ENCODE measurements at regions not wholly inside any gene's neighbourhood (a gene's known extent, or its start where the extent isn't known, plus 50 kb on each side); places are given as distances from the start of the nearest gene placed in this dataset.

DNA sequence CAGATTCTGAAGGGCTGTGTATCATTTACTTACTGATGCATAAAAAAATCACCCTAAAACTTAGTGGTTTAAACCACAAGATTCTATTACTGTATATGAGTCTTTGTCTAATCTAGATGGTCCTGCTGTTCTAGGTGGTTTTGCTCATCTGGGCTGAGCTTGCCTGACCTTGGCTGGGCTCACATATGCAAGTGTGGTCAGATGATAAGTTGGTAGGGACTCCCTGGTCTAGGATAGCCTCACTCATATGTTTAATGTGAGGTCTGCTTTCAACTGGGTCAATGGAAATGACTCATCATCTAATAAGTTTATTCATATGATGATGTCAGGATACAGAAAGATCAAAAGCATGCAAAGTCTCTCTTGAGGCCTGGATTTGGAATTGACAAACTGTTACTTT is 887.8 kb downstream of the TRHDE start:
- peak; percentile 37 for DNase-seq
- no peak overlapping the region for H3K4me3 ChIP-seq (ENCODE audit: low read length)

DNA sequence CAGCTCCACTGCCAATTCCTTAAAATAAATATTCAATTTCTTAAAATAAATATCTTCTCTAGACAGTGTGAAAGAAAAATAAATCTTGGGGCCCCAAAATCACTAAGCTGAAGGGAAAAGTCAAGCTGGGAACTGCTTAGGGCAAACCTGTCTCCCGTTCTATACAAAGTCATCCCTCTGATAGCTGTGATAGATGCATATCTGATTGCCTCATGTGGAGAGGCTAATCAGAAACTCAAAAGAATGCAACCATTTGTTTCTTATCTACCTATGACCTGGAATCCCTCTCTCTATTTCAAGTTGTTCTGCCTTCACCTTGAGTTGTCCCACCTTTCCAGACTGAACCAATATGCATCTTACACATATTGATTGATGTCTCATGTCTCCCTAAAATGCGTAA is 889.8 kb downstream of the TRHDE start:
- Histone ChIP-seq H3K36me3 (replicated peaks; ENCODE audit: insufficient read depth, low read length) (no peaks in the 10 kb centered on the region), H3K79me2 (ENCODE audit: low read length) (no peaks in the 10 kb centered on the region), H2AFZ (ENCODE audit: low read length) (no peak overlapping the region), H3K27ac (ENCODE audit: low read length) (no peak overlapping the region), H3K9ac (ENCODE audit: low read length) (no peak overlapping the region), H3K4me2 (ENCODE audit: low read depth, low read length) (no peak overlapping the region), H4K20me1 (ENCODE audit: insufficient read depth, low read length) (no peaks in the 10 kb centered on the region), H3K4me3 (ENCODE audit: low read length) (no peak overlapping the region), H3K9me2 (replicated peaks; ENCODE audit: insufficient read depth, low read length) (no peaks in the 10 kb centered on the region), H3K9me3 (replicated peaks; ENCODE audit: insufficient read depth, low read length) (no peaks in the 10 kb centered on the region), H3K4me1 (ENCODE audit: low read length) (no peaks in the 10 kb centered on the region), H3F3A (ENCODE audit: insufficient read depth, low read length) (no peaks in the 10 kb centered on the region), H3K27me3 (replicated peaks; ENCODE audit: insufficient read depth, low read length) (no peaks in the 10 kb centered on the region)
- TF ChIP-seq CTCF (IDR thresholded peaks at IDR 0.05; ENCODE audit: low read length), result no peak
- no peak for TF ChIP-seq EZH2 (optimal IDR thresholded peaks at IDR 0.05; ENCODE audit: low read depth, low read length)
- no peak for TF ChIP-seq EZH2phosphoT487 (IDR thresholded peaks at IDR 0.05; ENCODE audit: low read length)
- no peak for DNase-seq

More for the DNA sequence above, 887.8 kb downstream of the TRHDE start:
- Histone ChIP-seq H3K9me2 (replicated peaks; ENCODE audit: insufficient read depth, low read length) (no peaks in the 10 kb centered on the region), H3K27ac (ENCODE audit: low read length) (no peak overlapping the region), H3K4me1 (ENCODE audit: low read length) (no peaks in the 10 kb centered on the region), H3K9me3 (replicated peaks; ENCODE audit: insufficient read depth, low read length) (no peaks in the 10 kb centered on the region), H3K4me2 (ENCODE audit: low read depth, low read length) (no peak overlapping the region), H3K36me3 (replicated peaks; ENCODE audit: insufficient read depth, low read length) (no peaks in the 10 kb centered on the region), H3K9ac (ENCODE audit: low read length) (no peak overlapping the region), H2AFZ (ENCODE audit: low read length) (no peak overlapping the region), H3K27me3 (replicated peaks; ENCODE audit: insufficient read depth, low read length) (no peaks in the 10 kb centered on the region), H3K79me2 (ENCODE audit: low read length) (no peaks in the 10 kb centered on the region), H4K20me1 (ENCODE audit: insufficient read depth, low read length) (no peaks in the 10 kb centered on the region), H3F3A (ENCODE audit: insufficient read depth, low read length) (no peaks in the 10 kb centered on the region)
- TF ChIP-seq EZH2 (optimal IDR thresholded peaks at IDR 0.05; ENCODE audit: low read depth, low read length), result no peak
- TF ChIP-seq CTCF (IDR thresholded peaks at IDR 0.05; ENCODE audit: low read length), result no peak
- TF ChIP-seq EZH2phosphoT487 (IDR thresholded peaks at IDR 0.05; ENCODE audit: low read length), result no peak

GRCh38 chr12:73180734-73181133 is 908.6 kb downstream of the TRHDE start:
- Histone ChIP-seq H3K27ac (ENCODE audit: low read length) (peak overlapping the region; percentile 53; the same call in 1 of the 2 replicates), H3K36me3 (replicated peaks; ENCODE audit: insufficient read depth, low read length) (no peaks in the 10 kb centered on the region), H2AFZ (ENCODE audit: low read length) (no peak overlapping the region), H3K4me1 (ENCODE audit: low read length) (peaks cover 12% of the 10 kb centered on the region), H3K27me3 (replicated peaks; ENCODE audit: insufficient read depth, low read length) (no peaks in the 10 kb centered on the region), H3K4me2 (ENCODE audit: low read depth, low read length) (peak overlapping the region; percentile 59), H3K9me2 (replicated peaks; ENCODE audit: insufficient read depth, low read length) (no peaks in the 10 kb centered on the region), H3F3A (ENCODE audit: insufficient read depth, low read length) (peaks cover 9% of the 10 kb centered on the region), H3K4me3 (ENCODE audit: low read length) (no peak overlapping the region), H4K20me1 (ENCODE audit: insufficient read depth, low read length) (no peaks in the 10 kb centered on the region), H3K9me3 (replicated peaks; ENCODE audit: insufficient read depth, low read length) (no peaks in the 10 kb centered on the region), H3K79me2 (ENCODE audit: low read length) (no peaks in the 10 kb centered on the region), H3K9ac (ENCODE audit: low read length) (no peak overlapping the region)
- TF ChIP-seq CTCF (IDR thresholded peaks at IDR 0.05; ENCODE audit: low read length) (no peak), EZH2 (optimal IDR thresholded peaks at IDR 0.05; ENCODE audit: low read depth, low read length) (no peak), EZH2phosphoT487 (IDR thresholded peaks at IDR 0.05; ENCODE audit: low read length) (no peak)
- peak; percentile 93 for DNase-seq

All from MM.1S (cell line).